SK-N-SH (cell line): ENCODE measurements at regions not wholly inside any gene's neighbourhood (a gene's known extent, or its start where the extent isn't known, plus 50 kb on each side); places are given as distances from the start of the nearest gene placed in this dataset.

Source experiments
- CHD2 ChIP-seq: fragments of 150-350 bp; IDR thresholded peaks from 2 replicates; pipeline ENCODE4 v1.6.1; 2018; ENCODE audit warnings: low read length; ENCODE audit not compliant: partially characterized antibody
- EP300 ChIP-seq, 2 experiments: IDR thresholded peaks; 2 replicates each; pipeline versions ENCODE4 v1.4.0 to v1.6.1; 2012; ENCODE audit warnings: borderline replicate concordance in 1 of 2, low read depth in 1 of 2, low read length in 1 of 2
- GATA2 ChIP-seq: sonication (generic); formaldehyde crosslinking; IDR thresholded peaks from 2 replicates; pipeline ENCODE4 v1.5.0; 2020; ENCODE audit warnings: mild to moderate bottlenecking, missing genetic modification reagents
- POLR2AphosphoS5 ChIP-seq: IDR thresholded peaks from 2 replicates; pipeline ENCODE4 v1.6.1; 2012; ENCODE audit warnings: low read depth, low read length
- RAD21 ChIP-seq: IDR thresholded peaks from 2 replicates; pipeline ENCODE4 v1.6.1; 2012; ENCODE audit warnings: mild to moderate bottlenecking, low read length
- SIN3A ChIP-seq: IDR thresholded peaks from 2 replicates; pipeline ENCODE4 v1.6.1; 2012; ENCODE audit warnings: low read depth, mild to moderate bottlenecking, low read length, moderate library complexity, borderline replicate concordance
- SMC3 ChIP-seq: IDR thresholded peaks from 2 replicates; pipeline ENCODE4 v1.6.1; 2012; ENCODE audit warnings: low read depth, low read length, improper control_type of control experiment
- TAF1 ChIP-seq: IDR thresholded peaks from 2 replicates; pipeline ENCODE4 v1.6.1; 2012; ENCODE audit warnings: low read depth, mild to moderate bottlenecking, low read length, moderate library complexity, borderline replicate concordance
- YY1 ChIP-seq: IDR thresholded peaks from 2 replicates; pipeline ENCODE4 v1.4.0; 2012; ENCODE audit warnings: low read depth, mild to moderate bottlenecking
- TF ChIP-seq, protein P1 (sequence below): fragments of 150-350 bp; IDR thresholded peaks from 2 replicates; pipeline ENCODE4 v1.6.1; 2017; ENCODE audit warnings: antibody characterized with exemption, low read length, low read depth, borderline replicate concordance
- TF ChIP-seq, protein P2 (sequence below): fragments of 200-600 bp; sonication (generic); IDR thresholded peaks from 2 replicates; pipeline ENCODE4 v1.6.1; 2017; ENCODE audit warnings: antibody characterized with exemption, mild to moderate bottlenecking, moderate library complexity
- TF ChIP-seq, protein P3 (sequence below): IDR thresholded peaks from 2 replicates; pipeline ENCODE4 v1.4.0; 2012; ENCODE audit warnings: low read depth
- TF ChIP-seq, protein P4 (sequence below): IDR thresholded peaks from 2 replicates; pipeline ENCODE4 v1.4.0; 2012; ENCODE audit warnings: low read depth, borderline replicate concordance

DNA sequence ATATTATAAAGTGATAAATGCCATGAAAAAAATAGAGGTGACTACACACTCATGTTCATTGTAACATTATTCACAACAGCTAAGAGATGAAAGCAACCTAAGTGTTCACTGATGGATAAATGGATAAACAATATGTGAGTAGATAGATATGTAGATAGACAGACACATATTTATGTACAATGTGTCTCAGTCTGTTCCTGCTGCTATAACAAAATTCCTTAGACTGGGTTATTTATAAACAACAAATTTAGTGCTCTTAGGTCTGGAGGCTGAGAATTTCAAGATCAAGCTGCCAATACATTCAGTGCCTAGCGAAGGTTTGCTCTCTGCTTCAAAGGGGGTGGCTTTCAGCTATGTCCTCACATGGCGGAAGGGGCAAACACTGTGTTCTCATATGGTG is 312.5 kb downstream of the ZNF621 start:
- TF ChIP-seq, protein P1, sequence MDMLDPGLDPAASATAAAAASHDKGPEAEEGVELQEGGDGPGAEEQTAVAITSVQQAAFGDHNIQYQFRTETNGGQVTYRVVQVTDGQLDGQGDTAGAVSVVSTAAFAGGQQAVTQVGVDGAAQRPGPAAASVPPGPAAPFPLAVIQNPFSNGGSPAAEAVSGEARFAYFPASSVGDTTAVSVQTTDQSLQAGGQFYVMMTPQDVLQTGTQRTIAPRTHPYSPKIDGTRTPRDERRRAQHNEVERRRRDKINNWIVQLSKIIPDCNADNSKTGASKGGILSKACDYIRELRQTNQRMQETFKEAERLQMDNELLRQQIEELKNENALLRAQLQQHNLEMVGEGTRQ = no peak
- TF ChIP-seq, protein P2, sequence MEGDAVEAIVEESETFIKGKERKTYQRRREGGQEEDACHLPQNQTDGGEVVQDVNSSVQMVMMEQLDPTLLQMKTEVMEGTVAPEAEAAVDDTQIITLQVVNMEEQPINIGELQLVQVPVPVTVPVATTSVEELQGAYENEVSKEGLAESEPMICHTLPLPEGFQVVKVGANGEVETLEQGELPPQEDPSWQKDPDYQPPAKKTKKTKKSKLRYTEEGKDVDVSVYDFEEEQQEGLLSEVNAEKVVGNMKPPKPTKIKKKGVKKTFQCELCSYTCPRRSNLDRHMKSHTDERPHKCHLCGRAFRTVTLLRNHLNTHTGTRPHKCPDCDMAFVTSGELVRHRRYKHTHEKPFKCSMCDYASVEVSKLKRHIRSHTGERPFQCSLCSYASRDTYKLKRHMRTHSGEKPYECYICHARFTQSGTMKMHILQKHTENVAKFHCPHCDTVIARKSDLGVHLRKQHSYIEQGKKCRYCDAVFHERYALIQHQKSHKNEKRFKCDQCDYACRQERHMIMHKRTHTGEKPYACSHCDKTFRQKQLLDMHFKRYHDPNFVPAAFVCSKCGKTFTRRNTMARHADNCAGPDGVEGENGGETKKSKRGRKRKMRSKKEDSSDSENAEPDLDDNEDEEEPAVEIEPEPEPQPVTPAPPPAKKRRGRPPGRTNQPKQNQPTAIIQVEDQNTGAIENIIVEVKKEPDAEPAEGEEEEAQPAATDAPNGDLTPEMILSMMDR = no peak
- TF ChIP-seq GATA2 (no peak), CHD2 (no peak), YY1 (no peak), POLR2AphosphoS5 (no peak), EP300 (IDR thresholded peaks at IDR 0.05; ENCODE audit: borderline replicate concordance in 1 of 2, low read depth in 1 of 2, low read length in 1 of 2) (no peak), SIN3A (no peak), SMC3 (no peak), RAD21 (no peak), TAF1 (no peak)
- TF ChIP-seq, protein P3, sequence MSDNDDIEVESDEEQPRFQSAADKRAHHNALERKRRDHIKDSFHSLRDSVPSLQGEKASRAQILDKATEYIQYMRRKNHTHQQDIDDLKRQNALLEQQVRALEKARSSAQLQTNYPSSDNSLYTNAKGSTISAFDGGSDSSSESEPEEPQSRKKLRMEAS = no peak
- TF ChIP-seq, protein P4, sequence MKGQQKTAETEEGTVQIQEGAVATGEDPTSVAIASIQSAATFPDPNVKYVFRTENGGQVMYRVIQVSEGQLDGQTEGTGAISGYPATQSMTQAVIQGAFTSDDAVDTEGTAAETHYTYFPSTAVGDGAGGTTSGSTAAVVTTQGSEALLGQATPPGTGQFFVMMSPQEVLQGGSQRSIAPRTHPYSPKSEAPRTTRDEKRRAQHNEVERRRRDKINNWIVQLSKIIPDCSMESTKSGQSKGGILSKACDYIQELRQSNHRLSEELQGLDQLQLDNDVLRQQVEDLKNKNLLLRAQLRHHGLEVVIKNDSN = no peak
